Activated B cell treated with CpG ODN at 0.5 μM for 24 hours (primary cell): ENCODE measurements at regions not wholly inside any gene's neighbourhood (a gene's known extent, or its start where the extent isn't known, plus 50 kb on each side); places are given as distances from the start of the nearest gene placed in this dataset.

Experiments
- ATAC-seq: fragments of 200-7000 bp; cut with Tn5 transposase; one replicate; pipeline ENCODE4 v1.10.0; 2021; ENCODE audit warnings: low read depth, mild to moderate bottlenecking, moderate library complexity
- CTCF ChIA-PET: fragments of 350-600 bp; sonication (Branson Sonifier 250); formaldehyde crosslinking; loops from one replicate; lab custom pipeline; 2021; ENCODE audit warnings: antibody characterized with exemption; lab: Charles Lee
- POLR2A ChIA-PET: fragments of 350-600 bp; sonication (Branson Sonifier 250); formaldehyde crosslinking; loops from one replicate; lab custom pipeline; 2021; ENCODE audit warnings: antibody characterized with exemption; lab: Charles Lee
- DNase-seq: peaks from one replicate; pipeline ENCODE4 v3.0.0; 2022
- H3K27ac Mint-ChIP-seq: one replicate; pipeline ENCODE4 v1.8.0; 2020; ENCODE audit warnings: mixed read lengths
- H3K27me3 Mint-ChIP-seq: one replicate; pipeline ENCODE4 v1.8.0; 2021; ENCODE audit warnings: mixed read lengths
- H3K36me3 Mint-ChIP-seq: one replicate; pipeline ENCODE4 v1.8.0; 2021; ENCODE audit warnings: low read depth, mixed read lengths
- H3K4me1 Mint-ChIP-seq: one replicate; pipeline ENCODE4 v1.8.0; 2021; ENCODE audit warnings: mixed read lengths
- H3K4me3 Mint-ChIP-seq: one replicate; pipeline ENCODE4 v1.8.0; 2020; ENCODE audit warnings: mild to moderate bottlenecking, mixed read lengths
- H3K9me3 Mint-ChIP-seq: one replicate; pipeline ENCODE4 v1.8.0; 2020; ENCODE audit warnings: mixed read lengths
- CTCF ChIP-seq: fragments of 200-600 bp; IDR thresholded peaks from one replicate; pipeline ENCODE4 v1.8.0; 2022; ENCODE audit warnings: antibody characterized with exemption, mild to moderate bottlenecking
- intact Hi-C: fragments of 100-400 bp; cut with micrococcal nuclease; formaldehyde crosslinking; loops from one replicate; pipeline ENCODE4 v1.15.1; 2024

- Mint-ChIP-seq H3K4me3 (no peak overlapping the region), H3K36me3 (no peaks in the 10 kb centered on the region), H3K27ac (no peak overlapping the region), H3K27me3 (no peaks in the 10 kb centered on the region), H3K9me3 (no peaks in the 10 kb centered on the region), H3K4me1 (no peaks in the 10 kb centered on the region)
- no peak for TF ChIP-seq CTCF
- ChIA-PET CTCF (interaction anchor here (0.6 kb wide), 1 partner anchor 538 kb away, joined by 3 read pairs; no protein-coding TSS in a partner anchor), POLR2A (no interaction called here)
- ATAC-seq (no peak), DNase-seq (no peak)
- intact Hi-C loops: no loop called here
These were observed 599.6 kb upstream of the GHITM start for GRCh38 chr10:83539528-83540308.

- no peaks in the 10 kb centered on the region for H3K27me3 Mint-ChIP-seq
- no peak for DNase-seq
- H3K4me1 Mint-ChIP-seq: no peaks in the 10 kb centered on the region
- TF ChIP-seq CTCF: no peak
- CTCF ChIA-PET: no interaction called here
- no peak overlapping the region for H3K27ac Mint-ChIP-seq
- no peaks in the 10 kb centered on the region for H3K9me3 Mint-ChIP-seq
- H3K4me3 Mint-ChIP-seq: no peak overlapping the region
- no peak for ATAC-seq
- H3K36me3 Mint-ChIP-seq: no peaks in the 10 kb centered on the region
- POLR2A ChIA-PET: no interaction called here
- intact Hi-C loops: no loop called here
These were observed 598.3 kb upstream of the GHITM start for GRCh38 chr10:83541046-83541445.

DNA sequence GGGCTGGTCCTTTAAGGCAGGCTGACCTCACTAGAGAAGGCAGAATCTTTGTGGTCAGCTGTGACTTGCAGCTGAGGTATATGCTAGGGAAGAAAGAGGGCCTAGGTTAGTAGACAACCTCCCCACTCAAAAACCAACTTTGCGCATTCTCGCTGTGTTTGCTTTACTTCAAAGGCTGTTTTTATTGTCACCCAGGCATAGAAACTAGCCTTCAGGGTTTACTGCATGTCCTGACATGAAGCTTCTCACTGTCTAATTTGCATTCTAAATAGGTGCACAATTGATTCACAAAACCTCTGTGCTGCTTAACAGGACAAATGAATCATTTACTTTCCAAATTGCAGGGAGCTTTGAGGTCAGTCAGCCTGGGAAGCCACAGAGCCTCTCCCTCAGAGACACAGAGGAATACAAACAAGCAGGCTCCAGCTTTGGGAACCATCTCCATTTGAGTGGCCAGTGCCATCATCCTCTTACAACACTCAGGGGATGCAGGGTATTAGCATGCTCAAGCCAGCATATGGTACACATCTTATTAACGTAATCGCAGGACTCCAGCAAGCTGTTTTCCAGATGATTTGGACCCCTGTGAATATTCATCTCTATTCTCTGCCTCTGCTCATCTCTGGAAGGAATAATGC is 596.4 kb upstream of the GHITM start:
- ChIA-PET POLR2A (no interaction called here), CTCF (no interaction called here)
- intact Hi-C loops: no loop called here
- DNase-seq (no peak), ATAC-seq (no peak)
- no peaks in the 10 kb centered on the region for H3K4me1 Mint-ChIP-seq
- no peaks in the 10 kb centered on the region for H3K36me3 Mint-ChIP-seq
- H3K4me3 Mint-ChIP-seq: no peak overlapping the region
- H3K9me3 Mint-ChIP-seq: no peaks in the 10 kb centered on the region
- H3K27ac Mint-ChIP-seq: no peak overlapping the region
- no peak for TF ChIP-seq CTCF
- no peaks in the 10 kb centered on the region for H3K27me3 Mint-ChIP-seq

DNA sequence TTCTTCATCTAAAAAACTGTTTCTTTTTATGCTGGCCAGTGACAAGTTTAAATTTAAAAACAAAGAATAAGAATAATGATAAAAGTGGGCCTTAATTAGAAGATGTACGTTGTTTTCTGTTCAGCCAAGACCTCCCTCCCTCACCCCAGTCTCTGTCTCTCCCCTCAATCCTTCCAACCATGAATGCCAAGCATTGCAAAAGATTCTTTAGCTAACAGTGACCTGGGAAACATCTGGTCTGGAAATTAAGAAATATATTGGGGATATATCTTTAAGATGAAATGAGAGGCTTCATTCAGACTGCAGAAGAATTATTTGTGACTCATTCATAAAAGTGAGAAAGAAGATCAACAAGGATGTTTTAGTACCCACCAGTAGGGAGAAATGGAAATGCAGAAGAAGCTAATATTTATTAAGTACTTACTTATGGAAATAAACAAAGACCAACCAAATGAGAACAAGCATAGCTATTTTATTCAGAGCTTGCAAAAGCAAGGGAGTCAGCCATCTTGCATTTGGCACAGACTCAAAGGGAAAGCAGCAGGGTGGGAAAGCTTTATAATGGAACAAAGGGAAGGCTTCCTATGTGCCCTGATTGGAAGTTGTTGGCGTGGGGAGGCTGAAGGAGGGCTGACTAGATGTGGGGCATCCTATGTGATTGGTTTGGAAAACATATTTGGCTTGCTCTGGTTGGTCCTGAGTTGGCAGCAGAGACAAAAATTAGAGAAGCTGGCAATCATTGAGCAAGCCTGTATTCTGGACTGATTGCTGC is 595.4 kb upstream of the GHITM start:
- H3K9me3 Mint-ChIP-seq: no peaks in the 10 kb centered on the region
- no peaks in the 10 kb centered on the region for H3K27me3 Mint-ChIP-seq
- DNase-seq: no peak

More for the DNA sequence above, 595.4 kb upstream of the GHITM start:
- intact Hi-C loops: no loop called here
- no peak for TF ChIP-seq CTCF
- ATAC-seq: no peak
- no peak overlapping the region for H3K4me3 Mint-ChIP-seq
- no peak overlapping the region for H3K27ac Mint-ChIP-seq
- CTCF ChIA-PET: no interaction called here
- POLR2A ChIA-PET: no interaction called here
- no peaks in the 10 kb centered on the region for H3K36me3 Mint-ChIP-seq
- H3K4me1 Mint-ChIP-seq: no peaks in the 10 kb centered on the region
